K562 (cell line): ENCODE measurements at regions not wholly inside any gene's neighbourhood (a gene's known extent, or its start where the extent isn't known, plus 50 kb on each side); places are given as distances from the start of the nearest gene placed in this dataset.

Source experiments
- CSDE1 ChIP-seq, 2 experiments: fragments of 450-650 bp; IDR thresholded peaks; 2 replicates each; pipeline ENCODE4 v1.6.1; 2016; ENCODE audit warnings: mild to moderate bottlenecking in 1 of 2
- THAP7 ChIP-seq: fragments of 250-450 bp; sonication (Bioruptor Pico); IDR thresholded peaks from 2 replicates; pipeline ENCODE4 v1.5.0; 2021

DNA sequence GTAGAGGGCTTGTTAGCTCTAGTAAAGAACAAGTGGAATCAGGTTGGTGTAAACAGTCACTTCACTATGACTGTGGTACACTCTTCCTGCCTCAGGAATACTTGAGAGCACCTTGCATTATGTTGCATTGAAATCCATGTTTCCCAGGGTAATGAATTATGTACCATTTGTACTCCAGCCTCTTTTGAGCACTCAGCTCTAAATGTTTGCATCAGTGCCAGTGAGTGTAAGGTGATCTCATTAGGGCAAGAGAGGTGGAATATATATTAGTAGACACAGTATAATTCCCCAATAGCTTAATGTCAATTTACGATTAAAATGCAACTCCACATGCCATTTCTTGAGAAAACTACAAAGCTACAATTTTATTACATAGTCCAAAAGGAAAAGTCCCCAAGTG, 319.6 kb upstream of the POU3F2 start:
- no peak for TF ChIP-seq THAP7
- TF ChIP-seq CSDE1 (IDR thresholded peaks at IDR 0.05): no peak
